ENCODE measurements at regions not wholly inside any gene's neighbourhood (a gene's known extent, or its start where the extent isn't known, plus 50 kb on each side); places are given as distances from the start of the nearest gene placed in this dataset.

DNA sequence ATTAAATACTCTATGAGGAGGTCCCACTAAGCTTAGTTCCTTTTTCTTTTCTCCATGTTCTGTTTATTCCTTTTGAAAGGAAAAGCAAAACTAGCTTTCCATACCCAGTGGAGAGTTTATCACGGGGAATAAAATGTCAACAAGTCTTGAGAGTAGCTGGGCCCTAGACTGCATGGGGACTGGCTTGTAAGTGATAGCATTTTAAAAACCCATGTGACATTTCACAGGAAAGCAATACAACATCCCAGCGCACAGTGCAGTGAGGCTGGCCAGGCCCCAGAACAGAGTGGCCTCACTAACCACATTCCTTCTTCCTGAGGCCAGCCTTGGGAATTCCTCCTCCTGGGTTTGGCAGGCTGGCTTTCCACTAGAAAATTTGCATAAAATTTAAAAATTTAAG is 149.8 kb downstream of the DLEU7 start:
- Histone ChIP-seq H3K9me3 (ENCODE audit: control insufficient read depth, insufficient read depth, low read length) (no peaks in the 10 kb centered on the region), H3K9ac (ENCODE audit: low read depth, low read length) (no peak overlapping the region), H3K36me3 (ENCODE audit: control insufficient read depth, insufficient read depth, low read length) (no peaks in the 10 kb centered on the region), H3K4me3 (ENCODE audit: low read depth, low read length) (no peak overlapping the region), H3K27me3 (ENCODE audit: control insufficient read depth, insufficient read depth, low read length) (no peaks in the 10 kb centered on the region), H3K4me1 (ENCODE audit: control insufficient read depth, insufficient read depth, low read length) (peaks cover 5% of the 10 kb centered on the region)

DNA sequence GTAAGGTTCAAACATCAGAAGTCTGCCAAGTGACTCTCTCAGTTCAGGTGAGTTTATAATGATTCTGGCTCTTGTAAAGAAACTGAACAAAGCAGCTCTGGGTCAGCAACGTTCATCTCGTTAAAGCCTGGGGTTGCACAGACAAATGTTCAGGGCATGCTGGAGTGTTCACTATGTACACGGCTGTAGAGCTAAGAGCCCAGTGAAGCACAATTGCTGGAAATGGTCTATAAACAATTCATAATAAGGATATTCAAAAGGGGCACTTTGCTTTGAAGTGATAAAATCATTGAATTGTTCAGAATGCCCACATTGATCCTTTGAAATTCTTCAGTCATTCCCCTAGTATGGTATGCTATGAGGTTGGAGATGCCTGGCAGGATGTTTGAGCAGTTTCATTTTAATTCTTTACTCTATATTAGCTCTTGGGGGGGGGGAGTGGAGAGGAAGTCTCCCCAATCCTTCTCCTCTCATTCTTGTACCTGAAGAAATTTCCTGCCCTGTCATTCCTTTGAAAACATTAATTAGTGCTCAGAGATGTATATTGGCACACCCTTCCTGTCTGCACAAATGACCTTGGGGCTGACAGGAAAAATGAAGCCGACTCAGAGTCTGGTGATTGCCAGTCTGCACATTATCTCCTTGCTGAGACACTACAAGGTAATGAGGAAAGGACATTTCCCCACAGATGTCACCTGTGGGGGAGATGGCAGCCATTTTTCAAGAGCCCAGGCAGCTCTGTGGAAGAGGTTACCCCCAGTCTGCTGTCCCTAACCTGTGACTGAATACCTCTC is 145.5 kb downstream of the DLEU7 start:
- H3K4me1 ChIP-seq (ENCODE audit: control insufficient read depth, insufficient read depth, low read length), result peaks cover 5% of the 10 kb centered on the region

DNA sequence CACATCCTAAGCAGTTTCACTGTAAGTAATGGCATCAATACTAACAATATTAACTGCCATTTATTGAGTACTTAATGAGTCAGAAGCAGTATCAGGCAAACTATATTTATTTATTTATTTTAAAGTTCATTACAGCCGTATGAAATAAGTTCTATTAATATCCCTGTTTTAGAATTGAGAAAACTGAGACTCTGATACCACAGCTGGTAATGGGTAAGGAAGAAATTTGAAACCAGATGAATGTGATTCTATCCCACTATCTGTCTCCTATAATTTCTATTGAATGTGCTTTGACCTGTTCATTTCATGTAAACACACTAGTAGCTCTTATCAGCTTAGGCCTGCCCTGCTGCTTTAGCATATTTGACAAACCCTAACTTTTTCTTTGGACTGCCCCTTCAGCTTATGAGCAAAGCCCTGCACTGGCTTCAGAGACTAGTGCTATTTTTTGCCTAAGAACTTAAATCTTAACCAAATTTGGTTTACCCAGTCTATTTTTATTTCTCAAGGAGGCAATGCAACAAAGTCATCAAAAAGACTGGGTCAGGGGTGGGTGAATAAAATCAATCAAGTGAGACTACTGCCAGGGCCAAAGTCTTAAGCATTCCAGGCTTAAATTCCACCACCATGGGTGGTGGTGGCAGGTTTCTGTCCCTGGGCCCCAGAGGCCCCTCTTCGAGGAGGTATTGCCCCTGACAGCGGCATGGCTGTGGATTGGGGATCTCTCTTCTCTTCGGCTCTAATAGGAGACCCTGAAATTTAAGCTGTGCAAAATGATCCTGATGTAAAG is 143.4 kb downstream of the DLEU7 start:
- Histone ChIP-seq H3K4me1 (ENCODE audit: control insufficient read depth, insufficient read depth, low read length) (peaks cover 3% of the 10 kb centered on the region), H3K4me3 (ENCODE audit: low read depth, low read length) (no peak overlapping the region), H3K27me3 (ENCODE audit: control insufficient read depth, insufficient read depth, low read length) (no peaks in the 10 kb centered on the region), H3K9me3 (ENCODE audit: control insufficient read depth, insufficient read depth, low read length) (no peaks in the 10 kb centered on the region), H3K9ac (ENCODE audit: low read depth, low read length) (no peak overlapping the region), H3K36me3 (ENCODE audit: control insufficient read depth, insufficient read depth, low read length) (no peaks in the 10 kb centered on the region)

More for the DNA sequence above, 145.5 kb downstream of the DLEU7 start:
- H3K4me3 ChIP-seq (ENCODE audit: low read depth, low read length), result no peak overlapping the region
- no peak overlapping the region for H3K9ac ChIP-seq (ENCODE audit: low read depth, low read length)
- no peaks in the 10 kb centered on the region for H3K9me3 ChIP-seq (ENCODE audit: control insufficient read depth, insufficient read depth, low read length)
- no peaks in the 10 kb centered on the region for H3K27me3 ChIP-seq (ENCODE audit: control insufficient read depth, insufficient read depth, low read length)
- H3K36me3 ChIP-seq (ENCODE audit: control insufficient read depth, insufficient read depth, low read length), result no peaks in the 10 kb centered on the region

DNA sequence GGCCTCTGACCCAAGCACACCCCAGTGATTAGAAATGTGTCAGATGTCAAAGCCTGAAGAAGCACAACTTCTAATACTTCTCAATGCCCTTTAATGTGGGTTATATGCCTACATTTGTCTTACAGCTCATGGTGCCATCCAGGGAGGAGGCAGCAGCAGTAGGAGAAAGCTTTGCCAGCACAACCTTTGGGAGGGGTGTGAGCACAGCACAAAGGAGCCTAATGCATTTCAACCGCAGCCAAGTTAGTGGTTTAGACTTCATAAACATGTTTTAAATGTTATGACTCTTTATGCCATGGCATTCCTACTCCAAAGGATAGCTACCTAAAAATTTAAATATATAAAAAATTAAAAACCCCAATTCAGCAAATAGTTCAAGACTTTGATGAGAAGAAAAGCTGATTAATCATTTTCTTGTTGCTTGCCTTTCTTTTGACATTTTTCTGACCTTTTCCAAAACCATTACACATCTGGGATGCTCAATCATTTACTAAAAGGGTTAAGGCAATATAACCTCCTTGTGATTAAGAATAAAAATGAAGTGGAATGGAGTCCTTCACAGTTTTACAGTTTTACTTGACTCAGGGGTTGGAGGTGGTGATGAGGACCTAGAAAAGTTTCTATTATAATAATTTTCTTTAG is 142.7 kb downstream of the DLEU7 start:
- H3K4me3 ChIP-seq (ENCODE audit: low read depth, low read length), result no peak overlapping the region
- H3K36me3 ChIP-seq (ENCODE audit: control insufficient read depth, insufficient read depth, low read length), result no peaks in the 10 kb centered on the region
- H3K27me3 ChIP-seq (ENCODE audit: control insufficient read depth, insufficient read depth, low read length), result no peaks in the 10 kb centered on the region
- peaks cover 3% of the 10 kb centered on the region for H3K4me1 ChIP-seq (ENCODE audit: control insufficient read depth, insufficient read depth, low read length)
- no peak overlapping the region for H3K9ac ChIP-seq (ENCODE audit: low read depth, low read length)
- no peaks in the 10 kb centered on the region for H3K9me3 ChIP-seq (ENCODE audit: control insufficient read depth, insufficient read depth, low read length)

DNA sequence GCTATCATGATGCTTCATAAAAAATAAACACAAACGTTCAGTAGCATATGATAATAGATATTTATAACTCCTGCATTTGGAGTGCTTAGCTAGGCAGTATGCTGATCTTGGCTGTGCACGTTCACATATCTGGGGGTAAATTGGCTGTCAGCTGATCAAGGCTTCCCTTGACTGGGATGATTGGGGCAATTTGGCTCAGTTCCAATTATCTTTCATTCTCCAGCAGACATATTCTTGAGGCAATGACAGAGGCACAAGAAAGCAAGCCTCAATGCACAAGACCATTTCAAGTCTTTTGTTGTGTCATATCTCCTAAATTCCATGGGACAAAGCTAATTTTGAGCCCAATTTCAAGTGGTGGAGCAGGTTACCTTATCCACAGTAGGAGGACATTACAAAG is 142.0 kb downstream of the DLEU7 start:
- Histone ChIP-seq H3K9me3 (ENCODE audit: control insufficient read depth, insufficient read depth, low read length) (no peaks in the 10 kb centered on the region), H3K27me3 (ENCODE audit: control insufficient read depth, insufficient read depth, low read length) (no peaks in the 10 kb centered on the region), H3K36me3 (ENCODE audit: control insufficient read depth, insufficient read depth, low read length) (no peaks in the 10 kb centered on the region), H3K4me3 (ENCODE audit: low read depth, low read length) (no peak overlapping the region), H3K9ac (ENCODE audit: low read depth, low read length) (no peak overlapping the region), H3K4me1 (ENCODE audit: control insufficient read depth, insufficient read depth, low read length) (peaks cover 3% of the 10 kb centered on the region)

DNA sequence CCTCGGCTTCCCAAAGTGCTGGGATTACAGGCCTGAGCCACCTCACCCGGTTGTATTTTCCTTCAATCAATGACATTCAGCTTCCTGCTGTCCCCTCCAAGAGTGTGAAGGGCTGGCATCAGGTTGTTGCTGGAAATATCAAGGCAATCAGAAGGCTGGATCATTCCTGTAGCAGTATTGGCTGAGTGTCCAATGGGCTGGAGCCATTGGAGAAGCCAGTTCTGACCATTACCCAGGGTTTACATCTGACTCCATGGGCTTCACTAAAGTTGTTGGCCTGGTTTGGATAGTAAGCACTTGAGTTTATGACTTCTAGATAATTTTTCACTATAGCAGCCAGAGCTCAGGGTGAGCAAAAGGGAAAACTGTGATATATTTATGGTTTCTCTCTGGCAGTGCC is 137.0 kb downstream of the DLEU7 start:
- no peaks in the 10 kb centered on the region for H3K9me3 ChIP-seq (ENCODE audit: control insufficient read depth, insufficient read depth, low read length)
- H3K36me3 ChIP-seq (ENCODE audit: control insufficient read depth, insufficient read depth, low read length), result no peaks in the 10 kb centered on the region
- no peaks in the 10 kb centered on the region for H3K27me3 ChIP-seq (ENCODE audit: control insufficient read depth, insufficient read depth, low read length)
- no peak overlapping the region for H3K4me3 ChIP-seq (ENCODE audit: low read depth, low read length)
- no peak overlapping the region for H3K9ac ChIP-seq (ENCODE audit: low read depth, low read length)
- H3K4me1 ChIP-seq (ENCODE audit: control insufficient read depth, insufficient read depth, low read length), result peaks cover 3% of the 10 kb centered on the region

DNA sequence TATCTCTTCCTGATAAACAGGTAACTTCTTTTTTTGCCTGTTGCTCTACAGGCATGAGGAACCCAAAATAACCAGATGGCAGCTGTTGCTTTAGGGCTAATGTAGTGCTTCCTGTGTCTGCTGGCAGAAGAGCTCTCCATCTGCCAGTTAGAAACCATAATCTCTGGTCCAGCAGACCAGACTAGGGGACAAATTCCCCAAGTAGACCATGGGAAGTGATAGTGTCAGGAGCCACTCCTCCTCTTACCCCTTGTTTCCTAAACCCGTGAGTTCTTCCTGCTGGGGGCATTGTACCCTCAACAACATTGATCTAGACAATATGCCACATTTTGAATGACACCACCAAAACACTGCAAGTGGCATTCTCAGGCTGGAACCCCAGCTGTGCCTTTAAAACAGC is 135.9 kb downstream of the DLEU7 start:
- Histone ChIP-seq H3K4me1 (ENCODE audit: control insufficient read depth, insufficient read depth, low read length) (peaks cover 3% of the 10 kb centered on the region), H3K36me3 (ENCODE audit: control insufficient read depth, insufficient read depth, low read length) (no peaks in the 10 kb centered on the region), H3K4me3 (ENCODE audit: low read depth, low read length) (no peak overlapping the region), H3K9me3 (ENCODE audit: control insufficient read depth, insufficient read depth, low read length) (no peaks in the 10 kb centered on the region), H3K27me3 (ENCODE audit: control insufficient read depth, insufficient read depth, low read length) (no peaks in the 10 kb centered on the region), H3K9ac (ENCODE audit: low read depth, low read length) (no peak overlapping the region)

DNA sequence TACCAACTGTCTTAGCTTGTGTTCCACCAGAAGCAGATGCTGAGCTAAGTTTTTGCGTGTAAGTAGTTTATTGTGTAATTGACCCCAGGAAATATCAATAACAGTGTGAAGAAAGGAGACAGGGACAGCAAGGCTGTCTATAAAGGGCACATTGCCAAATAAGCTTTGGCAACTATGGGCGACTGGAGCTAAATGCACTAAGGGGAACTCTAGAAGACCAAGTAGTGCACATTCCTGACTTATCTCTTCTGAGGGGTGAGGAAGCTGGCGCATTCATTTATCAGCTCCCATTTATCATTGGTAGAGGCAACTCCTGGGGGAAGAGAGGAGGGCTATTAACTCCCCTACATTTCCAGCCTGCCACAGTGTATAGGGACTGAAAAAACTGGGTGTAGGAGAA is 135.0 kb downstream of the DLEU7 start:
- H3K9ac ChIP-seq (ENCODE audit: low read depth, low read length), result no peak overlapping the region
- H3K9me3 ChIP-seq (ENCODE audit: control insufficient read depth, insufficient read depth, low read length), result no peaks in the 10 kb centered on the region
- H3K27me3 ChIP-seq (ENCODE audit: control insufficient read depth, insufficient read depth, low read length), result no peaks in the 10 kb centered on the region
- no peak overlapping the region for H3K4me3 ChIP-seq (ENCODE audit: low read depth, low read length)
- peaks cover 2% of the 10 kb centered on the region for H3K4me1 ChIP-seq (ENCODE audit: control insufficient read depth, insufficient read depth, low read length)
- no peaks in the 10 kb centered on the region for H3K36me3 ChIP-seq (ENCODE audit: control insufficient read depth, insufficient read depth, low read length)

DNA sequence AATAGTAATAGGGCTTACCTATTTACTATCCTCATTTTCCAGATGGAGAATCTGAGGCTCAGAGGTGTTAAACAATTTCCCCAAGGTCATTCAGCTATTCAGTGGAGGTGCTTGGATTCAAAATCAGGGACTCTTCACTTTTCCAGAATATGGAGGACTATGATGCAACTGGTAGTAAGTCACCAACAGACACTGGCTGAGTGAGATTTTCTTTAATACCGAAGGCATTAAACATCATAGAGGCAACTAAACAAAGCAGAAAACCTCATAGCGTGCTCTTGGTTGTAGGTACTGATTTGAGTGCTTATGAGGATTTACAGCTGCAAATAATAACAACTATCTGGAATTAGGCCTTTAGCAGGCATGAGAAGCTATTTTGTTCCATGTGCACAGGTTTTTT is 134.4 kb downstream of the DLEU7 start:
- Histone ChIP-seq H3K27me3 (ENCODE audit: control insufficient read depth, insufficient read depth, low read length) (no peaks in the 10 kb centered on the region), H3K4me3 (ENCODE audit: low read depth, low read length) (no peak overlapping the region), H3K9me3 (ENCODE audit: control insufficient read depth, insufficient read depth, low read length) (no peaks in the 10 kb centered on the region), H3K4me1 (ENCODE audit: control insufficient read depth, insufficient read depth, low read length) (no peaks in the 10 kb centered on the region), H3K9ac (ENCODE audit: low read depth, low read length) (no peak overlapping the region), H3K36me3 (ENCODE audit: control insufficient read depth, insufficient read depth, low read length) (no peaks in the 10 kb centered on the region)

DNA sequence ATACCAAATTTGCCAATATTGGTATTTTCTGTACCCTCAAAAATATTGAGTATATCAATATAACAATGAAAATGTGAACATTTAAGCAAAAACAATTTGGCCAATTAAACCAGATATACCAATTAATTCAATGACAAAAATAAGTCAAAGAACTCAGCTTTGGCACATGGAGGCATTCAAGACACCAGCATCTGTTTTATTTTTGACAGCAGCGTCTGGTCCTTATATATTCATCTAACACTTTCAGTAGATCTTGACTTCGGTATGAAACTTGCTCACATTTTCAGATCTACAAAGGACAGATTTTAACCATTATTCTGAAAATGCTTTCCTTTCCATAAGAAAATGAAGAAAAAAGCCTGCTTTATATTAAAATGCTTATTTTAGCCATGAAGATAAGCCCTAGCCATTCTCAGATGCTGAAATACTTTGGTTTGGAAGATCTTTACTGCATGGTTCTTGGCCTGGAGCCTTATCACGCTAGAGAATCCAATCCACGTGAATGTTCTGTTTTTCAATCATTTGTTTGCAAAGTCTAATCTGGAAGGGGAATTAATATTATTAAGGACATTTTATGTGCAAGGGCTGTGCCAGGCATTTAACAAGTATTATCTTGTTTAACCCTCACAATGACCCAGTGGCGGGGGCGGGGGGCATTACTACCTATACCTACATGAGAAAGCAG is 132.2 kb downstream of the DLEU7 start:
- Histone ChIP-seq H3K9ac (ENCODE audit: low read depth, low read length) (no peak overlapping the region), H3K36me3 (ENCODE audit: control insufficient read depth, insufficient read depth, low read length) (no peaks in the 10 kb centered on the region), H3K27me3 (ENCODE audit: control insufficient read depth, insufficient read depth, low read length) (no peaks in the 10 kb centered on the region), H3K4me1 (ENCODE audit: control insufficient read depth, insufficient read depth, low read length) (no peaks in the 10 kb centered on the region), H3K4me3 (ENCODE audit: low read depth, low read length) (no peak overlapping the region), H3K9me3 (ENCODE audit: control insufficient read depth, insufficient read depth, low read length) (no peaks in the 10 kb centered on the region)

DNA sequence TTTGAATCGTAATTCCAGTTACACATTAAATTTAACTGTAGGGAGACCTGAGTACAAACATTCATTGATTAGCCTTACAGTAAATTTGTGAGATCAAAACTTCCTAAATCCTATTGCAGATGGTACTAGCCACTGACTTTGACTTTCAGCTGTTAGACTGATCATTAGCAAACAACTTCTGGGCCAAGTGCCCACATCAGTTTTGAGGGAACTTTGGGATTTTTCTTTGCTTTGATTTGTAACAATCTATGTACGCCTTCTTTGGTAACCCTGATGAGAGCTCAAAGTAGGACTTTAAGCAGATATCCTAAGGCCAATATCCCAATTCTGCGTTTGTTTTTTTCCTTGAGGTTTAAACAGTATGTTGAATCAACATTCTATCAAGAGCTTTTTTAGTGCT is 131.5 kb downstream of the DLEU7 start:
- H3K36me3 ChIP-seq (ENCODE audit: control insufficient read depth, insufficient read depth, low read length), result no peaks in the 10 kb centered on the region
- H3K4me1 ChIP-seq (ENCODE audit: control insufficient read depth, insufficient read depth, low read length), result no peaks in the 10 kb centered on the region
- H3K9ac ChIP-seq (ENCODE audit: low read depth, low read length), result no peak overlapping the region

More for the DNA sequence above, 131.5 kb downstream of the DLEU7 start:
- H3K27me3 ChIP-seq (ENCODE audit: control insufficient read depth, insufficient read depth, low read length), result no peaks in the 10 kb centered on the region
- no peak overlapping the region for H3K4me3 ChIP-seq (ENCODE audit: low read depth, low read length)
- H3K9me3 ChIP-seq (ENCODE audit: control insufficient read depth, insufficient read depth, low read length), result no peaks in the 10 kb centered on the region

All from iPS-15b (cell line).